GM19395 (cell line): ENCODE measurements at regions not wholly inside any gene's neighbourhood (a gene's known extent, or its start where the extent isn't known, plus 50 kb on each side); places are given as distances from the start of the nearest gene placed in this dataset.
"Not testable (repeated sequence)": the region's sequence is repeated elsewhere in the genome, so short reads cannot be mapped to it uniquely, and the experiment has no call there.

ENCODE experiments used
- ATAC-seq: cut with Tn5 transposase; IDR thresholded peaks from one replicate; pipeline ENCODE4 v1.9.1; 2021; ENCODE audit warnings: mild to moderate bottlenecking, moderate library complexity; ENCODE audit not compliant: unreplicated experiment

DNA sequence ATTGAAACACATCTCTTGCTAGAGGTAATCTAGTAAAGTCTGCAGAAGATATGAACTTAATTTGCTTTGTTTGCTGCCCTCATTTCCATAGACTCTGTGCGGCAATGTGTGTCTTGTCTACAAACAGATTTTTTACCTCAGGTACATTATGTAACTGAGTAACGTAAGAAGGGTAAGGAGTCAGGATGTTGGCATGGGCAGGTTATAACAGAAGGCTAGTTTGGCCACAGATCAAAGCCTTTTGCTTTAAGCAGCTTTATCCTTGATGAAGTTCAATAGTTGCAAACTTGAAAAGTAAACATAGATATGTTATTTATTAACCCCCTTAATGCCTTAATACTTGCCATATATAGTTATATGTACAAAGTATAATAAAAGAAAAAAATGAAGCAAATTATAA is 391.6 kb upstream of the FKBP1C start:
- ATAC-seq: no peak

DNA sequence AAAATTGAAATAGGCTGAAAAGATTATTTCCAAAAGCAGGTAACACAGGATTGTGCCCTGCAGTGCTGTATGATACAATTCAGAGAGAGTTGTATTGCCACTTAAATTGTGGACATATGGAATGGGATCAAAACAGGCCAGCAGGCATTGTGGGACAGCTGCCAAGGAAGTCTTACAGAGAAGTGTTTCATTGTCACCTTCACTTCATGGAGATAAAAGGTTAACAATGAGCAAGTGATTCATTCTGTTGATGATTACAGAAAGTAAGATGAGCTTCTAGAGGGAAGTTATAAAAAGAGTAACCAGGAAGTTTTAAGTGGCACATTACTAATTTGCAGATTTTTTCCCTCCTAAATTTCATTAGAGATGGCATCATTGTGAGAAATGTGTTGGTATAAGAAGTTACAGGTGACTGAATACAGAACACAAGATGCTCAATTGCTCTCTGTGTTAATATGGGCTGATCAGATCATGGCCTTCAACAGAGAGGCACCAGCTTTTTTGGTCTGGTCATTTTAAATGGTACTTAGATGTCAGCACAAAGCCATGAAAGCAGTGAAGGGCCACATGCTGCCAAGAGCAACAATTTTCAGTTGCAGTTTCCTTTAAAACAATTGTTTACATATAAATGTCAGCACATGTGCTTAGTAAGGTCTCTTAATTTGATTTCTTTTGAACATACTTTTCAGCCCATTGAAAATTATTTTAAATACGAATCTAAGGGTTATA is 402.5 kb upstream of the FKBP1C start:
- no peak for ATAC-seq

GRCh38 chr6:62805431-62805830 is 405.8 kb upstream of the FKBP1C start:
- no peak for ATAC-seq

DNA sequence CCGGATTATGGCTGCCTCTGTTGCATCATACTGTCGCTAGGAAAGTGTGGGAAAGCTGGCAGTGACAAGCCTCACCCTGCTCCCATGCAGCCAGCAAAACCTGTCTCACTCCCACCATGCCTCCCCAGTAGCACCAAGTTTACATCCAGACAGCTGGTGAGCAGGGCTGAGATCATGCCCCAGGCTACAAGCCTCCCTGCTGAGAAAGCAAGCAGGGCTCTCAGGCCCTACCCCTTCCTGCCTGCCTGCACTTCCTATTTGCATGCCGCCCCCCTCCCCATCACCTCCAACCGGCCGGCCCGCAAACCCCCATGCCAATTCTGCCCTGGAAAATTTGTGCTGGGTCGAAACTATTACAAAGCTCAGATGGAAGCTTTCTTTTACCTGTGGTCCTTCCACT is 408.2 kb upstream of the FKBP1C start:
- no peak for ATAC-seq

GRCh38 chr6:62797190-62797589 is 414.1 kb upstream of the FKBP1C start:
- ATAC-seq: no peak

GRCh38 chr6:62775427-62776022 is 435.7 kb upstream of the FKBP1C start:
- ATAC-seq: peak; percentile 71

DNA sequence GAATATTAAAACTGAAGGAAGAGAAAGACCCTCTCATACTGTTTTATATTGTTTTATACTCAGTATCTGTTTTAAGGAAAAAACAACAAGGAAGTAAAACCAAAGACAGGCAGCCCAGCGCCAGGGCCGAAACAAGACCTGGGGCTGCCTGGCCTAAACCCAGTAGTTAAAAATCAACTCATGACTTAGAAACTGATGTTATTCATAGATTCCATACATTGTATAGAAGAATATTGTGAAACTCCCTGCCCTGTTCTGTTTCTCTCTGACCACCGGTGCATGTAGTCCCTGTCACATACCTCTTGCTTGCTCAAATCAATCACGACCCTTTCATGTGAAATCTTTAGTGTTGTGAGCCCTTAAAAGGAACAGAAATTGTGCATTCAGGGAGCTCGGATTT is 445.1 kb upstream of the FKBP1C start:
- ATAC-seq: not testable (repeated sequence)

GRCh38 chr6:62764841-62765240 is 446.4 kb upstream of the FKBP1C start:
- ATAC-seq: no peak

DNA sequence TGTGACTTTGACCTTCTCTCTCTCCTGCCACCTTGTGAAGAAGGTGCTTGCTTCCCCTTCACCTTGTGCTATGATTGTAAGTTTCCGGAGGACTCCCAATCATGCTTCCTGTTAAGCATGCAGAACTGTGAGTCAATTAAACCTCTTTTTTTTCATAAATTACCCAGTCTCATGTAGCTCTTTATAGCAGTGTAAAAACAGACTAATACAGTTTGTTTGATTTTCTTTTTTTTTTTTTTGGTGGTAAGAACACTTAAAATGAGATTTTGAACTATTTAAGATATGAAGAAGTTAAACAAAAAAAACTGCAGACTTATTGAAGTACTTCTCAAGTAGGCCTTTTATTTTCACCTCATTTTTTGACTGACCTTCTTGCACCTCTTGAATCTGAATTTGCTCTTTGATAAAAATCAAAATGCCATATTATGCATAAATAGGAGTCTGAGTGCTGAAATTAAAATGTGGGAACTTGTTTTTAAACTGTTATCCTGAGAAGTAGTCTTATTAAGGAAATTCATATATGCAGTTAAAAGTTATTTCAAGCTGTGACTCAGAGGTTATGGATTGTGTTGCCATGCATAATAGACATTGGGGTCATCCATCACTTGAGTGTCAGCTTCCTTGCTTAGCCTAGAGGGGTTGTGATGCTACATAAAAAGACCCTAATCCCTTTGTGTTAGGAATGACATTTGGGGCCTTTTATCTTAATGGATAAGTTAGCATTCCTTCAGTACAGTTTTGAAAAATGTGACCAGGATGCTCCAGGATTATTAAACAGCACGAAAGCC is 447.9 kb upstream of the FKBP1C start:
- no peak for ATAC-seq

- no peak for ATAC-seq
Observed at GRCh38 chr6:62746968-62747367, 460.9 kb upstream of the KHDRBS2 start.

GRCh38 chr6:62746161-62746560 is 460.1 kb upstream of the KHDRBS2 start:
- ATAC-seq: no peak

- ATAC-seq: no peak
Observed at GRCh38 chr6:62740596-62740995, 454.6 kb upstream of the KHDRBS2 start.

GRCh38 chr6:62740171-62740570 is 454.1 kb upstream of the KHDRBS2 start:
- ATAC-seq: no peak

DNA sequence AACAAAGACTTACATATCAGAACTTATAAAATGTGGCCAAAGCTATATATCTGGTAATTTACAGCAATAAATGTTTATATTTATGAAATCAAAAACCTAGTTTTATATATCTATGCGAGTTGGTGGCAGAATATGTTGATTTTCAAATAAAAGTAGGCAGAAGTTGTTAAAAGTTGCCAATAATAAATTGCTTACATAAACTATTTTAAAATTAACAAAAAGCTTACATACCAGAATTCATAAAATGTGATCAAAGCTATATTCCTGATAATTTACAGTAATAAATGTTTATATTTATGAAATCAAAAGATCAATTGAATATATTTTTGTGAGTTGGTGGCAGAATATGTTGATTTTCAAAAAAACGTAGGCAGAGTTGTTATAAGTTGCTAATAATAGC is 451.8 kb upstream of the KHDRBS2 start:
- no peak for ATAC-seq

DNA sequence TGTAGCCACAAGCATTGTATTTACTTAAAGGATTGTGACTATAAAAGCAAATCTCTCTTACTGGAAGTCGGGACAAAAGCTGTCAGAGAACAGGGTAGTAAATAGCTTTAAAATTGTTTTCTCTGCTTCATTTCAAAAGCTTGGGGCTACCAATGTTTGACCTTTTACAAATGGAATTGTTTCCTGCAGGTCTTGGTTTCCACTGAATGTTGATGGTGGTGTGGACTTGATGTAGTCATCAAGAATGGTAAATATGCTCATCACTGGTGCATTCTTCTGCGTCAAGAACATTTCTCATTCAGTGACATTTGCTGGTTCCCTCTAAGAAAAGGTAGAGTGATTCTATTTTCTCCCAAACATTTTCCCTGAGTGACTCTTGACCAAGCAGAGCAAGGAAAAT is 435.4 kb upstream of the KHDRBS2 start:
- no peak for ATAC-seq

- no peak for ATAC-seq
Observed at GRCh38 chr6:62716719-62717118, 430.7 kb upstream of the KHDRBS2 start.

DNA sequence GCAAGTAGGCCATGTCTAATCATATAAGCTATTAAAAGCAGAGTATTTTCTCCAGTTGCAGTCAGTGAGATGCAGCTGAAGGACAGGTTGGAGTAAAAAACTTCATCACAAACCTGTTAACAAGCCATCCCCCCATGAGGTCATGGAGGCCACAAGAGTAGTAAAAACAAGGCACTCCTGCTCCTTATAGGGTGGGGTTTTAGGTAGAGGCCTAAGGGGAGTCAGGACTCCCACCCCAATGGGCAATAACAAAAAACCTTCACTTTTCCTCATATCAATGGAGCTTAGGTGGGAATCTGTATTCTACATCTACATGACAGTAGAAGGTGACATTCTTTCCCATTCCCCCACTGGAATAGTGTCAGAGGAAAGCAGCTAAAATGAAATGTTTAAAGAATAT is 428.1 kb upstream of the KHDRBS2 start:
- no peak for ATAC-seq

DNA sequence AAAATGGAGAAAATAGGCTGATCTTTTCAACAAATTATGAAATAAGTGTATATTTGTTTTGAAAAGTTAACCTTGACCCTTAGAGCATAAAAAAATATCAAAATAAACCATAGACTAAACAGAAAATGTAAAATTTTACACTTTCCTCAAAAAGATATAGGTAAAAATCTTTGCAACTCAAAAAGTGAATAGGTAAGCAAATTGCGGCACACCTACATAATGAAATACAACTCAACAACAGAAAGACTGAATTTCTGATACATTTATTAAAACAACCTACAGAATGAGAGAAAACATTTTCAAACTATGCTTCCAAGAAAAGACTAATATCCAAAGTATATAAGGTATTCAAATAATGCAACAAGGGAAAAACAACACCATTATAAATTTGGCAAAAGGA is 425.7 kb upstream of the KHDRBS2 start:
- no peak for ATAC-seq

DNA sequence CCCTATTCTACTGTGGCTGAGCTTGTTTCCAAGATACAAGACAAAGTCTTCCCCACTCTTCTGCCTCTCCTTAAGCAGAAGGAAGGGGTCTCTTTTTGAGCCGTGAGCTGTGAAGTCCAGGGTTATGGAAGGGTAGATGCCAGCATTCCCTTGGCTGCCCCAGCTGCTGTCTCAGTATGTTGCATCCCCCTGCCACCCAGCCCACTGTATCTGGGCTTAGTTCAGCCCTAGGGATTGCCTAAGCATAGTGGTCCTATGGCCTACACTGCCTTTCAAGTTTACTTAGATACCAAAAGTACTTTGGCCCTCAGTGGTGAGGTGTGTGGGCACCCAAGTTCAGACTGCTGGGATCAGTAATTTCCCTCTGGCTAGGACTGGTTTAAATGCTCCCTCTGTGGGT is 421.9 kb upstream of the KHDRBS2 start:
- ATAC-seq: no peak

DNA sequence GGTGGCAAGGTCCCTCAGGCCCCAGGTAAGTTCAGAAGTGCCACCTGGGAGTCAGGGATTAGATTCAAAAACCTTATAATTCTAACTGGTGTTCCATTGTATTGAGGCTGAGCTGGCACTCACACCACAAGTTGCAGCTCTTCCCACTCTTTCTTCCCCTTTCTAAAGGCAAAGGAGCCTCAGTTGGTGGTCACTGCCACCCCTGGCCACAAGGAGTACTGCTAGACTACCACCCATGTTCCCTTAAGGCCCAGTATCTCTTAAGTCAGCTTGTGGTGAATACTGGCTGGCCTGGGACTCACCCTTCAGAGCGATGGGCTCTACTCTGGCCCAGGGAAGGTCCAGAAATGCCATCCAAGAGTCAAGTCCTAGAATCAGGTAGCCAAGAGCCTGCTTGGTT is 421.1 kb upstream of the KHDRBS2 start:
- no peak for ATAC-seq

- no peak for ATAC-seq
Observed at GRCh38 chr6:62683063-62683462, 397.0 kb upstream of the KHDRBS2 start.

GRCh38 chr6:62681108-62681507 is 395.1 kb upstream of the KHDRBS2 start:
- no peak for ATAC-seq
